GM23248 (cell line): ENCODE measurements at regions not wholly inside any gene's neighbourhood (a gene's known extent, or its start where the extent isn't known, plus 50 kb on each side); places are given as distances from the start of the nearest gene placed in this dataset.

Source experiments
- DNase-seq: peaks from one replicate; pipeline ENCODE4 v3.0.0-alpha.2; 2015
- H2AFZ ChIP-seq: fragments of 200-600 bp; sonication (generic); 2 replicates; pipeline ENCODE4 v1.6.1; 2016; ENCODE audit warnings: antibody characterized with exemption
- H3F3A ChIP-seq: fragments of 200-600 bp; sonication (generic); 2 replicates; pipeline ENCODE4 v1.6.1; 2016; ENCODE audit warnings: mild to moderate bottlenecking, antibody characterized with exemption, mixed run types; ENCODE audit not compliant: insufficient read depth
- H3K27ac ChIP-seq: fragments of 200-600 bp; sonication (generic); 2 replicates; pipeline ENCODE4 v1.5.1; 2016; ENCODE audit warnings: mild to moderate bottlenecking
- H3K27me3 ChIP-seq: fragments of 200-600 bp; sonication (generic); replicated peaks from 2 replicates; pipeline ENCODE4 v1.6.1; 2016; ENCODE audit warnings: mild to moderate bottlenecking; ENCODE audit not compliant: insufficient read depth
- H3K36me3 ChIP-seq: fragments of 200-600 bp; sonication (generic); 2 replicates; pipeline ENCODE4 v1.6.1; 2016; ENCODE audit warnings: low read depth, mild to moderate bottlenecking
- H3K4me1 ChIP-seq: fragments of 200-600 bp; sonication (generic); 2 replicates; pipeline ENCODE4 v1.6.1; 2016; ENCODE audit warnings: mild to moderate bottlenecking; ENCODE audit not compliant: insufficient read depth
- H3K4me2 ChIP-seq: fragments of 200-600 bp; sonication (generic); one replicate; pipeline ENCODE4 v1.6.1; 2016; ENCODE audit warnings: mild to moderate bottlenecking; ENCODE audit not compliant: unreplicated experiment
- H3K4me3 ChIP-seq: fragments of 200-600 bp; sonication (generic); 2 replicates; pipeline ENCODE4 v1.5.1; 2016; ENCODE audit warnings: mild to moderate bottlenecking
- H3K79me2 ChIP-seq: fragments of 200-600 bp; sonication (generic); 2 replicates; pipeline ENCODE4 v1.6.1; 2016; ENCODE audit warnings: mild to moderate bottlenecking; ENCODE audit not compliant: insufficient read depth
- H3K9ac ChIP-seq: fragments of 200-600 bp; sonication (generic); 2 replicates; pipeline ENCODE4 v1.6.1; 2016; ENCODE audit warnings: mild to moderate bottlenecking
- H3K9me2 ChIP-seq: fragments of 200-600 bp; sonication (generic); 2 replicates; pipeline ENCODE4 v1.6.1; 2016; ENCODE audit warnings: mixed run types, mild to moderate bottlenecking, moderate library complexity; ENCODE audit not compliant: insufficient read depth
- H3K9me3 ChIP-seq: fragments of 200-600 bp; sonication (generic); one replicate; pipeline ENCODE4 v1.6.1; 2017; ENCODE audit warnings: low read depth
- H4K20me1 ChIP-seq: fragments of 200-600 bp; sonication (generic); 2 replicates; pipeline ENCODE4 v1.6.0; 2016; ENCODE audit not compliant: insufficient read depth
- EZH2 ChIP-seq: fragments of 200-600 bp; sonication (generic); IDR thresholded peaks from 2 replicates; pipeline ENCODE4 v1.6.1; 2018; ENCODE audit warnings: antibody characterized with exemption, mild to moderate bottlenecking; ENCODE audit not compliant: insufficient read depth, poor library complexity, severe bottlenecking
- EZH2phosphoT487 ChIP-seq: fragments of 200-600 bp; sonication (generic); IDR thresholded peaks from 2 replicates; pipeline ENCODE4 v1.6.1; 2018; ENCODE audit warnings: antibody characterized with exemption, moderate library complexity, mild to moderate bottlenecking, low read depth; ENCODE audit not compliant: insufficient read depth
- WGBS, 2 experiments: methylation state at CpG; one replicate each; pipeline ENCODE4 v1.1.6; 2015 to 2017; ENCODE audit warnings: low lambda C conversion rate in 2 of 2, low coverage in 1 of 2; ENCODE audit errors: missing lambda C conversion rate in 2 of 2; 5-methylcytosine and 5-hydroxymethylcytosine counted together
- in situ Hi-C: fragments of 300-500 bp; cut with MboI; formaldehyde crosslinking; loops from 2 replicates; pipeline ENCODE4 v1.15.0; 2020

DNA sequence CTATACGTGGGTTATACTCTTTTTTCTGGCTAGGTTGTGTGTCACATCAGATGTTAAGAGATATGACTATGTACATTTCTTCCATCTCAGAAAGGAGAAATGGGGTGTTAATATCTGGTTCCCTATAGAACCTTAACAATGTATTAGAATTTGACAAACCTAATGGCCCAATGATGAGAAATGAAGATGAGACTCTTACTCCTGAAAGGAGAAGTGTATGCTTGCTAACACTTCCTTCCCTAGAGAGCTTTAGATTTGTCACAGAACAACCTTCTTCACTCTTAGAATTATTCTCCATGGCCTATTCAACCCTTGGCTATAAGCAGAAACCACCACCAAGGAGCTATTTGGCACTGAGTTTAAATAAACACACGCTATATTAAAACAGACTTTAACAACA is 839.6 kb downstream of the GALC start:
- Histone ChIP-seq H3K4me3 (no peak overlapping the region), H3K27ac (no peak overlapping the region), H3K4me1 (peaks cover 8% of the 10 kb centered on the region), H3K27me3 (no peaks in the 10 kb centered on the region), H3K9ac (no peak overlapping the region), H3K9me3 (no peaks in the 10 kb centered on the region), H3K36me3 (no peaks in the 10 kb centered on the region), H3K4me2 (no peak overlapping the region), H3K79me2 (no peaks in the 10 kb centered on the region), H2AFZ (no peak overlapping the region), H3K9me2 (no peaks in the 10 kb centered on the region), H3F3A (peaks cover 17% of the 10 kb centered on the region; the same call in 1 of the 2 replicates), H4K20me1 (no peaks in the 10 kb centered on the region)
- in situ Hi-C loops, result no loop called here
- DNase-seq, result no peak
- no peak for TF ChIP-seq EZH2phosphoT487
- TF ChIP-seq EZH2, result no peak
- WGBS, 2 experiments, result 35 to 38% methylated on average over 2 of the region's 2 CpGs

DNA sequence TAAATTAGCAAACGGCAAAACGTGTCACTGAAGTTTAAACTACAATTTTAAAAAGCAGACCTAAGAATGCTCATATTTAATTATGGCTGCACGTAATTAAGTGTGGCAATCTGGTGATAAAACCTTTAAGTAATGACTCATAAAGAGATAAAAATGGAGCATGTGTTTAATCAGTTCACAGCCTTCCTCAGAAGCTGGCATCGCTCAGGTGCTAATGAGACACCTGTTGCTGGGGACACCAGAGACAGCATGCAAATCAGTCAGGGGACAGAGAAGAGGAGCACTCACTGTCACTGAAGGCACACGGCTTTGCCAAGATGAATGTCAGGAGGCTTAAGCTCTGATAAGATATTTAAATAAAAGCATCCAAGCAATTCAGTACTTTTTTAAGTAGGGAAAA is 840.3 kb downstream of the GALC start:
- peaks cover 17% of the 10 kb centered on the region; the same call in 1 of the 2 replicates for H3F3A ChIP-seq
- 46 to 51% methylated on average over 5 of the region's 5 CpGs for WGBS, 2 experiments
- H3K27me3 ChIP-seq, result no peaks in the 10 kb centered on the region
- H3K9me2 ChIP-seq, result no peaks in the 10 kb centered on the region
- H3K4me1 ChIP-seq, result peaks cover 15% of the 10 kb centered on the region
- no peak overlapping the region for H3K4me2 ChIP-seq
- H3K79me2 ChIP-seq, result no peaks in the 10 kb centered on the region
- no peak for DNase-seq
- H3K27ac ChIP-seq, result no peak overlapping the region
- H4K20me1 ChIP-seq, result no peaks in the 10 kb centered on the region
- H2AFZ ChIP-seq, result no peak overlapping the region
- in situ Hi-C loops, result no loop called here
- no peaks in the 10 kb centered on the region for H3K9me3 ChIP-seq
- no peaks in the 10 kb centered on the region for H3K36me3 ChIP-seq
- no peak overlapping the region for H3K9ac ChIP-seq
- H3K4me3 ChIP-seq, result no peak overlapping the region
- TF ChIP-seq EZH2phosphoT487 (no peak), EZH2 (no peak)

GRCh38 chr14:87149583-87150354 is 843.2 kb downstream of the GALC start:
- peaks cover 17% of the 10 kb centered on the region; the same call in 1 of the 2 replicates for H3F3A ChIP-seq
- H3K79me2 ChIP-seq, result no peaks in the 10 kb centered on the region
- 20 to 25% methylated on average over 6 of the region's 6 CpGs for WGBS, 2 experiments
- no peaks in the 10 kb centered on the region for H3K27me3 ChIP-seq
- H3K4me3 ChIP-seq, result no peak overlapping the region
- in situ Hi-C loops, result no loop called here
- H4K20me1 ChIP-seq, result no peaks in the 10 kb centered on the region
- H3K9me3 ChIP-seq, result no peaks in the 10 kb centered on the region
- DNase-seq, result peak; percentile 71
- no peak overlapping the region for H3K4me2 ChIP-seq
- H3K36me3 ChIP-seq, result no peaks in the 10 kb centered on the region
- TF ChIP-seq EZH2 (no peak), EZH2phosphoT487 (no peak)
- H2AFZ ChIP-seq, result no peak overlapping the region
- H3K9me2 ChIP-seq, result no peaks in the 10 kb centered on the region
- no peak overlapping the region for H3K9ac ChIP-seq
- H3K27ac ChIP-seq, result peak overlapping the region; percentile 30; the same call in 1 of the 2 replicates
- H3K4me1 ChIP-seq, result peaks cover 15% of the 10 kb centered on the region

DNA sequence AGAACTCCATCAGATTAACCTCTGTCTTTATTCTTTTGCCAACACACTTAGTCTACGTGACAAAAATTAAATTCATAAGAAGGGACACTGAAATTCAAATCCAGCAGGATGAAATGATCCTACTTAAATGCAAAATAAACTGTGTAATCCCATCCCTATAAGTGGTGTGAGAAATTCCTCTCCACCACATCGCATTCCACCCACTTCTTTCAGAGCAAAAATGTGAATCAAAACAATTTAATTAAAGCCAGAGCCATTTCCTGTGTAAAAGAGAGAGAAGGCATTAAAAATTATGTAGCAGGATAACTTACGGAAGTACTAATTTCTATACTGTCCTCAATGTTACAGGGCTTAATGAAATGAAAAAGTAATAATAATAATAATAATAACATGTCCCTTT is 844.3 kb downstream of the GALC start:
- H3K4me2 ChIP-seq, result peak overlapping the region; percentile 16
- in situ Hi-C loops, result no loop called here

More for the DNA sequence above, 844.3 kb downstream of the GALC start:
- no peak overlapping the region for H3K27ac ChIP-seq
- H3F3A ChIP-seq, result peaks cover 17% of the 10 kb centered on the region; the same call in 1 of the 2 replicates
- H3K79me2 ChIP-seq, result no peaks in the 10 kb centered on the region
- no peaks in the 10 kb centered on the region for H3K36me3 ChIP-seq
- no peaks in the 10 kb centered on the region for H3K9me2 ChIP-seq
- peak; percentile 10 for DNase-seq
- WGBS, 2 experiments, result 7 to 19% methylated on average over 3 of the region's 3 CpGs
- no peak overlapping the region for H2AFZ ChIP-seq
- H3K27me3 ChIP-seq, result no peaks in the 10 kb centered on the region
- H4K20me1 ChIP-seq, result no peaks in the 10 kb centered on the region
- TF ChIP-seq EZH2 (no peak), EZH2phosphoT487 (no peak)
- H3K4me1 ChIP-seq, result peaks cover 15% of the 10 kb centered on the region
- no peaks in the 10 kb centered on the region for H3K9me3 ChIP-seq
- no peak overlapping the region for H3K9ac ChIP-seq
- no peak overlapping the region for H3K4me3 ChIP-seq
